Activated CD4-positive, alpha-beta T cell treated with anti-CD3 and anti-CD28 coated beads, Interleukin-2, Interleukin-4, amounts not matched to agents 100 ng/mL and 50 ng/mL, durations not matched to agents 16 hours and 8 hours (primary cell): ENCODE measurements at regions not wholly inside any gene's neighbourhood (a gene's known extent, or its start where the extent isn't known, plus 50 kb on each side); places are given as distances from the start of the nearest gene placed in this dataset.

Source experiments
- DNase-seq: peaks from one replicate; pipeline ENCODE4 v3.0.0-alpha.2; 2020; ENCODE audit warnings: low spot score

- DNase-seq: no peak
These were observed 350.4 kb upstream of the B3GAT1 start for GRCh38 chr11:134762248-134763029.

GRCh38 chr11:134761926-134762247, 349.8 kb upstream of the B3GAT1 start:
- no peak for DNase-seq

DNA sequence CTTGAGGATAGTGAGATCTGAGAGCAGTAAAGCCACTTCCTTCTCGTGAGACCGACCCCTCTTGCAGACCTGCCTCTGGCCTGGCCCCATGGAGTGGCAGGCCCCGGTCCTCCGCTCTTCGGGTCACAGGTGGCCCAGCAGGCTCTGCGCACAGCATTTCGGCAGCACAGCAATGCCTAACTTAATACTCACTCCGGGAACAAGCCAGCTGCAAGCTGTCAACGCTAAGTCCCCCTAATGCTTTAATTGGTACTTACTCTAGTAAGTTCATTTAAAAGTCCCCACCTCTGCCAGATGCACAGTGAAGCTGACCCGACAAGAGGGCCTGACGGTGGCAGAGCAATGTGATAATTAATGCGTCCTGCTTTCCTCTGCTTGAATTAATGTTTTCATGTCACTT, 349.3 kb upstream of the B3GAT1 start:
- no peak for DNase-seq

GRCh38 chr11:134760957-134761356, 348.9 kb upstream of the B3GAT1 start:
- no peak for DNase-seq

DNA sequence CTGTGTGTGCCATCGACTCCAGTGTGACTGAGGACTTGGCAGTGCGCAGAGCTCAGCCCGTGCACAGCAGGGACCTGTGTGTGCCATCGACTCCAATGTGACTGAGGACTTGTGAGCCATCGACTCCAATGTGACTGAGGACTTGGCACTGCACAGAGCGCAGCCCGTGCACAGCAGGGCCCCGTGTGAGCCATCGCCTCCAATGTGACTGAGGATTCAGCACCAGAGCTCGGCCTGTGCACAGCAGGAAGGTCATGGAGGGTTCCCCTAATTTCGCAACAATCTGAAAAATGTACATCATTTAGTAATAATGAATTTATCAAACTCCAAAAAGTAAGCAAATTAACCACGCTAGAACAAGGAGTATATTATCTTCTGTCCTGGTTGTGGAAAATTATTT, 348.3 kb upstream of the B3GAT1 start:
- no peak for DNase-seq

DNA sequence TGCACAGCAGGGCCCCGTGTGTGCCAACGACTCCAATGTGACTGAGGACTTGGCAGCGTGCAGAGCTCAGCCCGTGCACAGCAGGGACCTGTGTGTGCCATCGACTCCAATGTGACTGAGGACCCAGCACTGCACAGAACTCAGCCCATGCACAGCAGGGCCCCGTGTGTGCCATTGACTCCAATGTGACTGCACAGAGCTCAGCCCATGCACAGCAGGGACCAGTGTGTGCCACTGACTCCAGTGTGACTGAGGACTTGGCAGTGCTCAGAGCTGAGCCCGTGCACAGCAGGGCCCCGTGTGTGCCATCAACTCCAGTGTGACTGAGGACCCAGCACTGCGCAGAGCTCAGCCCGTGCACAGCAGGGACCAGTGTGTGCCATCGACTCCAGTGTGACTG, 347.8 kb upstream of the B3GAT1 start:
- no peak for DNase-seq

GRCh38 chr11:134759274-134759673, 347.2 kb upstream of the B3GAT1 start:
- DNase-seq: no peak

- DNase-seq: no peak
These were observed 346.4 kb upstream of the B3GAT1 start for GRCh38 chr11:134758342-134758931.

DNA sequence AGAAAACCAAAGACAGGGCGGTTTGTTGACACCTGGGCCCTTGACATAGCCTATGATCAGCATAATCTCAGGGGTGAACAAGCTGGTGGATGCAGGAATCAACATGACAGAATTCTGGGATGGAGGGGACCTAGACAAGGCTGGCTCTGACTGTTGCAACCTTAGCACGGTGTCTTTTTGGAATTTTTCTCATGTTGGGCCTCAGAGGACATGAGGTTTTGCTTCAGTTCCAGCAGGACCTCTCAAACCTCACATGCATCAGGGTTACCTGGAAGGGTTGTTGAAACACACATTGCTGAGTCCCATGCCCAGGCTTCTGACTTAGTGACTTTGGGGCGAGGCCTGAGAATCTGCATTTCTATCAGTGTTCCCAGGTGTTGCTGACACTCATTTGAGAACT, 345.6 kb upstream of the B3GAT1 start:
- no peak for DNase-seq

GRCh38 chr11:134756811-134757540, 344.9 kb upstream of the B3GAT1 start:
- no peak for DNase-seq

GRCh38 chr11:134755535-134755934, 343.5 kb upstream of the B3GAT1 start:
- no peak for DNase-seq

DNA sequence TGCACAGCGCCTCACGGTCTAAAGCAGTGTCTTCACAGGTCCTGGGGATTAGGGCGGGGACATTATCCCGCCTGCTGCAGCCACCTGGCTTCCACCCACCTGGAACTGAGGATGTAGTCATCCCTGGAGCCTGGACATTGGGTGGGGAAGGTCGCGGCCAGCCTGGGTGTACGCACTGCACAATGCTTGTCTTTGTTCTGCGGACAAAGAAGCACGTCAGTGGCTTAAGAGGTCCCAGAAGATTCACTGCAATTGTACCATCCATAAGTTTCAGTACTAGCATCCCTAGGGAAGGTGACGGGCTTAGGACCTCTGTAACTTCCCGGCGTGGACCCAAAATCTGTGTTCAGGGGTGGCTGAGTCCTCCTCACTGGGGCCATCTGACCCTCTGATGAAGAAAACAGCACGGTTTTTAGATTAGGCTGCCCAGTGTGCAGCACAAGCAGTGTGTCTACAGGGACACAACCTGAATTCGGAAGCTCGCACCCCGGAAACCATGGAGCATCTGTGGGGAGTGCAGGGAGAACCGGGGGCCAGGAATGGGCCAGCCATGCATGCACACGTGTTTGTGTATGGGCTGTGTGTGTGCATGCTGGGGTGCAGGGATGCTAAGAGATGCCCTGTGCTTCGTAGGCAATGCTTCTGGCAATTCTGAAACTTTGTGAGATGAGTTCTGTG, 342.6 kb upstream of the B3GAT1 start:
- no peak for DNase-seq

DNA sequence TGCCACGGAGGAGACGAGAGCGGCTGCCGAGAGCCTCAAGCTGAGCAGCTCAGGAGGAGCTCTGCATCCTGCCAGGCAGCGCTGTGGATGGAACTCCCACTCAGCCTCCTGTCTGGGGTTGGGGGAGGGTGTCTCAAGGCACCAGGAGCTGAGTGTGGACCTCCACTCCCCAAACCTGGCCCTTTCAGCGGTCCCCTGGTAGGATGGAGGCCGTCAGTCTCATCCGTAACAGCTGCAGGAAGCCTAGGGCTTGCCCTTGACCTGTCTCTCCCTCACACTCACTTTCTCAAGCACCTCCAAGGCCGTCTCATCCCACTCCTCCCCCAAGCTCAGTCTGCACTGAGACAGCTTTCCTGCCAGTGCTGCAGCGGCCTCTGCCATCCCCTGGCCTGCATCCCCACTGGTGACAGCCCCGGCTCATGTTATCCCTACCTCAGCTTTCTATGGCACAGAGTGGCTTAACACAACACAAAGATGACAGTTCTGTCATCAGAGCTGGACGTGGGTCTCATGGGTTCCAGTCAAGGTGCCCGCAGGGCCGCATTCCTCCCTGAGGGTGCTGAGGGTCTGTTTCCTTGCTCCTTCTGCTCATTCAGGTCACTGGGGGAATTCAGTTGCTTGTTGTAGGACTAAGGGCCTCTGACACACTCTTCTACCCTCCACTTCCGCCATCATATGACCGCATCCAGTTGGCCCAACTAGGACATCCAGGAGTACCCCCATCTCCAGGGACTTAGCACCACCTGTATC, 341.9 kb upstream of the B3GAT1 start:
- no peak for DNase-seq

- DNase-seq: no peak
These were observed 341.1 kb upstream of the B3GAT1 start for GRCh38 chr11:134752964-134753770.

DNA sequence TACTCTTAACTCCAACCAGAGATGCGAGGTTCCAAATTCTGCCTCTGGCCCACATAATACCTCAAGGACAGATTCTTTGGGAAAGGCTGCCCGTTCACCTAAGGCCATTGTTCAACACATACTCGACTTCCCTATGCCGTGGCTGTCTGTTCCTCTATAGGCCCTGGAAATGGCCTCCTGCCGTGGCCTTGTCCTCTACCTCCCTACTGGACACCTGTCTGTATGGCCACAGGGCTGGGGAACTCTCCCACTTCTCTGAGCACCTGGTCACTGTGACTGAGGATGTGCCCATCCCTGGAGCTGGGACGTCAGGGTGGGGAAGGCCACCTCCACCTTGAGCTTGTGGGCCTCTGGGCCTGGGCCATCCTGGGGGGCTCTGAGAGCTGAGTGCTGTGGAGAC, 340.5 kb upstream of the B3GAT1 start:
- DNase-seq: no peak

DNA sequence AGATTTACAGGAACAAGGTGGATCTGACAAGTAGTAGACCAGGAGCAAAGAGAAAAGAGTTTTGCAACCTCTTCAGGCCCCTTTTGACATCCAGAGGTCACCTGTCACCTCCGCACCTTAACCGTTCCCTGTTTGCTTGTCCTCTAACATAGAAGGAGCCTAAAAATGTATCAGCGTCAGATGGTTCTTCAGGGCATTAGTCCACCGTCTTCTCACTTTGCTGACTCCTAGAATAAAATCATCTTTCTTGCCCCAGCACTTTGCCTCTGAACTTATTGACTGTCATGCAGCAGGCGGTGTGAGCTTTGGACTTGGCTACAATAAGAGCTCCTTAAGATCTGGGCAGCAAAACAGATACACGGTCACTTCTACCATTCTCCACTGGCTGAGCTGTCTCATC, 339.7 kb upstream of the B3GAT1 start:
- DNase-seq: no peak

GRCh38 chr11:134751031-134751585, 339.1 kb upstream of the B3GAT1 start:
- no peak for DNase-seq

DNA sequence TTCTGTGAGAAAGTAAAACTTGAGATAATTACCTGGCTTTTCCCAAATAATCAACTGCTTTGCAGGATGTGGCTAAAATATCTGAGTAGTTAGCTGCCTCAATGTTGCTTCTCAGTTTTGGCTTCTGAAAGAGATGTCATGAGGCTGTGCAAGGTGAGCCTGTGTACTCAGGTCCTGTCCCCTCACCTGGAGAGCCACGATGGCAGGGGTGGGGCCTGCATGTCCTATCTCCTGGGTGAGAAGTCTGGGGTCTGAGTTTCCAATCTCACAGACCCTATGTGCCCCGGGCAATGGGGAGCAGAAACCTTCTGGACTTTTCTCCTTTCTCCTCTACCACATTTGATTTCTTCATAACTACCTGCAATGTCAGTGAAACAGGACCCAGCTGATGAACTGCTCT, 338.6 kb upstream of the B3GAT1 start:
- DNase-seq: no peak

GRCh38 chr11:134749040-134749839, 337.2 kb upstream of the B3GAT1 start:
- no peak for DNase-seq

- DNase-seq: no peak
These were observed 334.6 kb upstream of the B3GAT1 start for GRCh38 chr11:134746609-134747008.
